Activated T-cell treated with anti-CD3 and anti-CD28 coated beads, Interleukin-2, amount 50 U/mL, for 1 hour (primary cell): ENCODE measurements at regions not wholly inside any gene's neighbourhood (a gene's known extent, or its start where the extent isn't known, plus 50 kb on each side); places are given as distances from the start of the nearest gene placed in this dataset.
"Not testable (repeated sequence)": the region's sequence is repeated elsewhere in the genome, so short reads cannot be mapped to it uniquely, and the experiment has no call there.

Source experiments
- DNase-seq: peaks from one replicate; pipeline ENCODE4 v3.0.0-alpha.2; 2020

- DNase-seq, result not testable (repeated sequence)
Measured at GRCh38 chr13:21263909-21264308, 87.5 kb downstream of the MRPL57 start.

GRCh38 chr13:21268485-21268884, 92.0 kb downstream of the MRPL57 start:
- DNase-seq, result not testable (repeated sequence)

- DNase-seq, result not testable (repeated sequence)
Measured at GRCh38 chr13:21272439-21272838, 96.0 kb downstream of the MRPL57 start.

- DNase-seq, result not testable (repeated sequence)
Measured at GRCh38 chr13:21274457-21274856, 98.0 kb downstream of the MRPL57 start.

GRCh38 chr13:21282065-21282464, 105.6 kb downstream of the MRPL57 start:
- DNase-seq, result no peak

GRCh38 chr13:21287331-21287907, 111.0 kb downstream of the MRPL57 start:
- DNase-seq, result no peak

GRCh38 chr13:21289475-21289874, 113.0 kb downstream of the MRPL57 start:
- DNase-seq, result no peak

- DNase-seq, result not testable (repeated sequence)
Measured at GRCh38 chr13:21290442-21291002, 114.1 kb downstream of the MRPL57 start.

GRCh38 chr13:21291840-21292239, 115.4 kb downstream of the MRPL57 start:
- no peak for DNase-seq

GRCh38 chr13:21296991-21297390, 120.5 kb downstream of the MRPL57 start:
- DNase-seq, result peak; percentile 44

GRCh38 chr13:21297447-21297846, 121.0 kb downstream of the MRPL57 start:
- no peak for DNase-seq

GRCh38 chr13:21297914-21298831, 121.7 kb downstream of the MRPL57 start:
- peak; percentile 84 for DNase-seq

GRCh38 chr13:21304256-21304655, 127.8 kb downstream of the MRPL57 start:
- no peak for DNase-seq

GRCh38 chr13:21306300-21307073, 130.0 kb downstream of the MRPL57 start:
- DNase-seq, result not testable (repeated sequence)

GRCh38 chr13:21307158-21307557, 130.7 kb downstream of the MRPL57 start:
- DNase-seq, result not testable (repeated sequence)

GRCh38 chr13:21308906-21309305, 132.4 kb downstream of the MRPL57 start:
- no peak for DNase-seq

GRCh38 chr13:21309542-21310172, 133.2 kb downstream of the MRPL57 start:
- no peak for DNase-seq

- no peak for DNase-seq
Measured at GRCh38 chr13:21310220-21310619, 133.8 kb downstream of the MRPL57 start.

GRCh38 chr13:21314976-21315375, 138.5 kb downstream of the MRPL57 start:
- DNase-seq, result not testable (repeated sequence)

GRCh38 chr13:21316376-21316775, 139.9 kb downstream of the MRPL57 start:
- no peak for DNase-seq

GRCh38 chr13:21318891-21319532, 140.1 kb downstream of the ZDHHC20 start:
- no peak for DNase-seq
